ENCODE measurements at regions not wholly inside any gene's neighbourhood (a gene's known extent, or its start where the extent isn't known, plus 50 kb on each side); places are given as distances from the start of the nearest gene placed in this dataset.
A peak's percentile ranks its signal among the peaks of the same experiment; 100 is the strongest.
"Not testable (repeated sequence)": the region's sequence is repeated elsewhere in the genome, so short reads cannot be mapped to it uniquely, and the experiment has no call there.

GRCh38 chr6:139879823-139880356, 505.4 kb upstream of the CITED2 start:
- DNase-seq: no peak

- DNase-seq: not testable (repeated sequence)
These were observed 504.8 kb upstream of the CITED2 start for GRCh38 chr6:139879241-139879640.

- no peak for DNase-seq
These were observed 503.5 kb upstream of the CITED2 start for GRCh38 chr6:139877828-139878405.

DNA sequence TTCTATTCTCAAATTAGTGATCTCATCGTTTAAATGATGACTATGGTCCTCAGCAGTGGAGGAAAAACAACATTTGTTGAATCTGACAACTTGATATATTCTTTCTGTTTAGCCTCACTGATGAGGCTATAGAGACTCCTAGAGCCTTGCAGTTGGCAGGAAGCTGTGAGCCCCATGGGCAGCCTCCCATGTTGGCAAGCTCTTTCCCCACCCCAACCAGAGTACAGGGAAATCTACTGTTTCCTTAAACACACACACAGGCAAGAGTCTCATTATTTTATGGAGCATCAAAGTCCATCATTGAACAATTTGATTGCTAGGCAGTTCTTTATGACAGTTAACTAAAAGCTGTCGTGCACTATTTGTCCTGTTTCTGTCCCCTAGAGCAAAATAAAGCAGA, 498.2 kb upstream of the CITED2 start:
- DNase-seq: no peak

DNA sequence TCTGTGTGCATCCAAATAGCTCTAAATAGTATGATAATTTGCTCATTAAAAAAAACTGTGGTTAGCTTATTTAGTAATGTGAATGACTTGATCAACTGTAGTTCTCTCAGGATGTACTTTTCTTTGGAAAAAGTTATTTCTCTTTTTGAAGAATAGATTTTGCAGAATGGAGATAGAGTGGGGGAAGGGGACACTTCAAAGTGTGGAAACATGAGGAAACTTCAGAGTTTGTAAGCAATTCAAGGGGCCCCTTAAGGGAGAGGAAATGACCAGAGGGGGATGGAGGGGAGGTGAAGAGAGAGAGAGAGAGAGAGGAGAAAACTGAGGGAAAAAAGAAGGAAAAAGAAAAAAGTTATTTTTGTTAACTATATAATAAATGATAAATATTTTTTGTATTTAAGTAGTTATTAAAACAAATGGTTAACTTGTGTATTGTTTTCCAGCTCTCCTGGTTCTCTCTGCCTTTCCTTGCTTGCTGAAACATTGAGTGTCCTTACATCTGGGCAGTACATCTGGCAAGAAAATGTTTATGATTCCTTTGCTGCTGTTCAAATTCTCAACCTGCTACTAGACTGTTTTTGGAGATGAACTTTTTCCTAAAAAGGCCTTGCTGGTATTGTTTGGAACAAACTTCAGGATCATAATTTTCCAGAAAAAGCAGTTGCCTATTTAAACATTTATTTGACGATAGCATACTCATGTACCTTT, 497.5 kb upstream of the CITED2 start:
- no peak for DNase-seq

- DNase-seq: no peak
These were observed 496.8 kb upstream of the CITED2 start for GRCh38 chr6:139871165-139871710.

- no peak for DNase-seq
These were observed 494.1 kb upstream of the CITED2 start for GRCh38 chr6:139868576-139868975.

DNA sequence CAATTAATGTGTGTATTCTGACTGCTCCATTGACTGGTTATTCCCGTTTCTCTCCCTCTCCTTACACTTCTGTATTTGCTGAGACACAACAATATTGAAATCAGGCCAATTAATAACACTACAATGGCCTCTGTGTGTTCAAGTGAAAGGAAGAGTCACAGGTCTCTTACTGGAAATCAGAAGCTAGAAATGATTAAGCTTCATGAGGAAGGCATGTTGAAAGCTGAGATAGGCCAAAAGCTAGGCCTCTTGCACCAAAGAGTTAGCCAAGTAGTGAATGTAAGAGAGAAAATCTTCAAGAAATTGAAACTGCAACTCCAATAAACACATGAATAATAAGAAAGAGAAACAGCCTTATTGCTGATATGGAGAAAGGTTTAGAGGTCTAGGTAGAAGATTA, 489.5 kb upstream of the CITED2 start:
- DNase-seq: no peak

- DNase-seq: no peak
These were observed 488.9 kb upstream of the CITED2 start for GRCh38 chr6:139863346-139863745.

DNA sequence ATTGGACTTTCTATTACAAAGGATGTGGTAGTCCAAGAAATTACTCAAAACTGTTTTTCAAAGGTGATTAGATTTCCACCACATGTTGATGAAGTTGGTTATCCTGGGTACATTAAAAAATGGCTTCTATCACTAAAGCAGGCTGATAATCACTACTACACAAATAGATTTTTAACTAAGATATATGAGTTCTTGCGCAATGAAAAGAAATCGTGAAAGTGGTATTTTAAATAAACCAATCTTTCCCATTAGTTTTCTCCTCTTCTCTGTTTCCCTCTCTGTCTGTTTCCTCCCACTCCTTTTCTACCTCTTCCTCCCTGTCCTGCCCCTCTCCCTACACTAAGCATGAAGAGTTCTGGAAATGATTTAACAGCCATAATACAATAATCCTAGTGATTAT, 487.9 kb upstream of the CITED2 start:
- DNase-seq: no peak

- DNase-seq: no peak
These were observed 485.8 kb upstream of the CITED2 start for GRCh38 chr6:139860203-139860602.

GRCh38 chr6:139858429-139858828, 484.0 kb upstream of the CITED2 start:
- DNase-seq: no peak

DNA sequence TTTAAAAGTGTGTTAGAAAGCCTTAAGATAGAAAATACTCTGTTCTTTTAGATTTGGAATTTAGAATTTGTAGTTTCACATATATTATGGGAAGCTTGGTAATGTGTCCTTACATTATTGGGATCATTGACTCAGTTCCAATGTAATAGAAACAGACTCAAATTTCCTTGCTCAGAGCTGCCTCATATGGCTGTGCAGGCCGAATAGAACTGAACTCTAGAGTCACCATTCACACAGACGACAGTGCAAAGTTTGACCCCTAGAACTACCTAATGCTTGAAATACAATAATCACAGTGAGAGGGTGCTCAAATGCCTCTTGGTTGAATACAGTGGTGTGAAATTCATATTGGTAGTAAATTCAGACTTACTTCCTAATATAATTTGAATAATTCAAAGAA, 482.7 kb upstream of the CITED2 start:
- DNase-seq: no peak

DNA sequence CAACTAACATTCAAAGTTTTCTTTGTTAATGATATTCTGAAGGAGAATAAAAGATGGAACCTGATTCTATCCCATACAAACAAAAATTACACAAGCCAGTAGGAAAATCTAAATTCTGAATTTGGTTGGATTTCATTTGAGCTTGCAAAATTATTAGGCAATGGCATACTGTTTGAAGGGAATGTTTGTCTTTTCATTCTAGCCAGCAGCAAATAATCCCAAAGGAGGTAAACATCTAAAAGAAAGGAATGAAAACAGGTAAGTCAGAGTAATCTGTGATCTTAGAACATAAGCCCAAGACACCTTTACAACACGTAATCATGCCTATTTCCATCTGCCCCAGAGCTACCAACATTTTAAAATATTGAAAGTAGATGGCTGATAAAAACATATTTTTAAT, 482.1 kb upstream of the CITED2 start:
- DNase-seq: no peak

- peak; percentile 3 for DNase-seq
These were observed 481.3 kb upstream of the CITED2 start for GRCh38 chr6:139855671-139856311.

GRCh38 chr6:139853302-139853992, 479.0 kb upstream of the CITED2 start:
- no peak for DNase-seq

DNA sequence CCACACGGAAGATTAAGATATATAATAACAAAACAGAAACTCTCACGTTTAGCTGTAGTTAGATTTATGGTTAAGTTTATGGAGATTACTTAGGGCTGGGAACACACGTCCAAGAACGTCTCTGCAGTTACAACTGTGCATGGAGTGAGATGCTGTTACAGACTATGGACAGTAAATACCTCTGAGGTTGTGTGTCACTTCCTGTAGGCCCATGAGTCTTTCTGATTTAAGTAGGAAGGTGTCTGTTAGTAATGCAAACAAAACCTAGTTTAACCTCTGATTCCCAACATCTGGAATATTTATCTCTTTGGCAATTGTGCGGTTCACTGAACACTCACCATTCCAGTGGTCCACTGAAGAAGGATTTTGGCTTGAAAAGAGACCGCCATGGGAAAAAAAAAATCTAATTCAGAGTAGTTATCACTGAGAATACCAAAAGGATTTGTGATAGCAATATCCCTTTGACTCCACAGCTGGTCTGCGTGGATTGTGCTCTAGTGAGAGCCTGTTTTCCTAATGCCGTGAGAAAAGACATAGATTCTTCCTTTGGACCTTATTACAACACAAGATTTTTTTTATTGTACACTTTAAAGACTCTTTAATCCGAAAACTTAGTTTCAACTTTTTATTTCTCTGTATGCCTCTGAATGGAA, 478.2 kb upstream of the CITED2 start:
- DNase-seq: no peak

DNA sequence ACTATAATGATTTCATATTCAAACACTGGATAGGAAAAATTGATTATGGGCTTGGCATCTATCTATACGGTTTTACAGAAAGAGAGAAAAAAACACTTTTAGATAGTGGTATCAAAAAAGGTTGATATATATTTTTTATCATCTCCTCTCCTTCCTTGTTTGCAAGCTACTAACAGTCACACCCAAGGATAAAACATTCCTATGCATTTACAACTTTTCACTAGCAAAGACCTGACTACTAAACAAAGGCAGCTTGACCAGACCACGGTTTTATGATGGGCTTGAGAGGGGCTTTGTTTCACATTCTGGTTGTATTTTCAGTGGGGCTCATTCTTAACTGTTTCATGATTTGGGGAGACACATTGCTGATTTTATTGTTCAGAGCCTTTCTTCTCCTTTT, 477.6 kb upstream of the CITED2 start:
- no peak for DNase-seq

- no peak for DNase-seq
These were observed 476.8 kb upstream of the CITED2 start for GRCh38 chr6:139851206-139851605.

DNA sequence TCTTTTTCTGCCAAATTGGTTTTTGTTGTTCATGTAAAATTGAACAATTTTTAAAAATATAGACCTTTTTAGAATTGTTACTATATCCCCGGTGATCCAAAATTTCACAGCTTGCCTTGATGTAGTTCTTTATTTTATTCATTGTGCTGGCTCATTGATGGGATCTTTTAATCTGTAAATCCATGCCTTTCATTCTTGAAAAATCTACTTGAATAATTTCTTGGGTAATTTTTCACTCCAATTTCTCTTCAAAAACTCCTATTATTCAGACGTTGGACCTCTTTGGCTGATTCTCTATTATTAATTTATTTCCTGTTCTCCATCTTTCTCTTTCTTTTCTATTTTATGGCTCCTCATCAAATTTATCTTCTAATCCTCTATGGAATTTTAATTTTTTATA, 476.1 kb upstream of the CITED2 start:
- DNase-seq: no peak

- no peak for DNase-seq
These were observed 473.0 kb upstream of the CITED2 start for GRCh38 chr6:139847457-139847813.

DNA sequence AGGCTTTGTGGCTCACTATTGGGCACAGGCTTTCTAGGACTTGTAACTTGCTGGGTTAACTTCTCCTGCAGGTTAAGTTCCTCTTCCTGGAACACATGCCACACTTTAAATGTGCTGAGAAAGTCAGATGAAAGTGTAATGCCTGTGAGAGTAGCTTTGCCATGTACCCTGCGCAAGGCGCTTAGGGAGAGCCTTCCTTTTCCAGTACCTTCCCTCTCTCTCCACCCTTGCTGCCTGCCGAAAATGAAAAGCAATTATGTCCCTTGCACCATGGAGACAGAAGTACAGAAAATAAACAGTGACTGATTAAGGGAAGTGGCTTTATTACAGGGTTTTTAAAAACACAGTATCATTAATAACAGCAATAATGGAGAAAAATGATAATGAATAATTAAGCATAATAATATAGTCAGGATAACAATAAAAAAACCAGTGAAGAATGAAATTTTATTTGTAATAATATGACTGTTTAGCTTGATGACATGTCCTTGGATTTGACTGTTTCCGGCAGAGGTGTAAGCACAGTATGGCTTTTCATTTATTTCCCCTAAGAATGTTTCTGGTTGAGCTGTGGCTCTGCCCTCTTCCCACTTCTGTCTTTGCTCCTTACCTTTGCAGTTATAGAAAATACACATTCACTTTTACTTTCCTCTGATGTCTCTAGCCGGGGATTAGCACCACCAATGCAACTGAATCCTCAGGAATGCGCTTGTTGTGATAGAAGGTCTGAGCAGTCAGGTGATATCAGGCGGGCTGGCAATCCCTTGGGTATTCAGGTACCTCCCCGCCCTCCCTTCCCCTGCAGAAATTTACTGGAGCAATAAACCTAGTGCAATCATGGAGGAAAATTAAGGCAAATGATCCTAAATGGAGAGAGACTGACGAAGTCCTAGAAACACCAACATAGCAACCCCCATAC, 472.3 kb upstream of the CITED2 start:
- no peak for DNase-seq
